ENCODE measurements at regions not wholly inside any gene's neighbourhood (a gene's known extent, or its start where the extent isn't known, plus 50 kb on each side); places are given as distances from the start of the nearest gene placed in this dataset.

DNA sequence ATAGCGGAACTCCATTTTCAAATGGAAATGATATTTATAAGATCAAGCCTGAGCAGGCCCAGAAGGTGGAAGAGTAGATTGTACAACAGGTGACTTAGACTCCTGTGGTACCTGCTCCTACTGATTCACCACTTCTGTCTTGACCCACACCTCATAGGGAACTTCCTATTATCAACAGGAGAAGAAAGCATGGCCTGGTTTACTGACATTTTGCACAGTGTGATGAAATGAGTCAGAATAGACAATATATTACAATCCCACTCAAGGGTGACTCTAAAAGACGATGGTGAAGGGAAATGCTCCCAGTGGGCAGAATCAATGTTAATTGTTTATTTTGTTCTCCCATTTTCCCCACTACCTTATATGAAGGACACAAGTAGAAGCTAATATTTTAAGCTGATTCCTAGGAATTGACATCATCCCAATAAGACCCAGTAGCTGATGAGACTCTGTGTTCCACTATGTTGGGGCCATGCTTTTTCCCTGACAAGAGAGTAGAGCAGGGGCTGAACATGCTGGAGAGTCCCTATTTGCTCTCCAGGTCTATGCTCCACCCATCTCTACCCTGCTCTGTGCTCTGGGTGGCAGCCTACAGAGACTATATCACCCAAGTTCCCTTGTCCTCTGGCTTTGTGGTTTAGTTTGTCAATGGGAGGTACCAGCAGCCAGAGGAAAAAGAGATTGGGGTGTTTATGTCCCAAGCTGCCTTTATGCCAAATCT, 163.4 kb upstream of the FSTL4 start:
- no peak for DNase-seq (ENCODE audit: low read depth in 2 of 2, low spot score in 1 of 2)

DNA sequence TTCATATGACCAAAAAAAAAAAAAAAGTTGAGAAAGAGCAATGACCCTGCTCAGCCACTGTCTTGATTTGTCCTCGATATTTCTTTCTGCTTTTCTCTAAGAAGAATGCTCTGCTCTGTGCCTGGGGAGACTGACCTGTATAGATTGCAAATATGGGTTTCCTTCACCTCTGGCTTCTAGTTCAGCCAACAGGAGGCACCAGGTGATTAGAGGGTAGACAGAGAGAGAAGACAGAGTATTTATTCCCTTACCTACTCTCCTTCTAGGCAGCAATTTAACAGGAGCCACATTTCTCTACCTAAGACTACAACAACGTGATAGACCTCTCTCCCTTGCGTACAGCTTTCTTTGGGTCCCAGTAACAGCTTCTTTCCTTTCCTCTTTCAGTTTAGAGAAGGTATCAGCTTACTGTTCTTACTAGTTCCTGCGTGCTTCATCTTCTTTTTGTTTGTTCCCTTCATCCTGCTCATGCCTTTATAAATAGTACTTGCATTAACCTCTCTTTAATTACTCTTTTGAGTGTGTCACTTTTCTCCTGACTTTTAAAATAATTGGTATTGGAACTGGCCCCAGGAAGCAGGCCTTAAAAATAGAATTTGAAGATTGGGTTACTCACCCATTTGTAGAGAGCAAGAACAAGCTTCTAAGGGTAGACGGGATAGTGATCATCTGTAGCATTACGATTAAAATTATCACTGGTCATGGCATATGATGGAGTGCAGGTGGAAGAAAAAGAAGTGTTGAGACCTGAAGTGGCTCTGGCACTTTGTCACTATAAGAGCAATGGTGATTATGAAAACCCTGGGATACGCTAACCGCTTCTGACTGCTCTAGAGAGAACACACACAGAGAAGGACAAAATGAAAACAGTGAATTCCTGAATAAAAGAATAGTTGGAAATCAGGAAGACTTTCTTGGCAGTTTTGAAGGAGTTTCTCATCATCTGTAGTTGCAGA, 161.2 kb upstream of the FSTL4 start:
- DNase-seq (ENCODE audit: low read depth in 2 of 2, low spot score in 1 of 2) = no peak

DNA sequence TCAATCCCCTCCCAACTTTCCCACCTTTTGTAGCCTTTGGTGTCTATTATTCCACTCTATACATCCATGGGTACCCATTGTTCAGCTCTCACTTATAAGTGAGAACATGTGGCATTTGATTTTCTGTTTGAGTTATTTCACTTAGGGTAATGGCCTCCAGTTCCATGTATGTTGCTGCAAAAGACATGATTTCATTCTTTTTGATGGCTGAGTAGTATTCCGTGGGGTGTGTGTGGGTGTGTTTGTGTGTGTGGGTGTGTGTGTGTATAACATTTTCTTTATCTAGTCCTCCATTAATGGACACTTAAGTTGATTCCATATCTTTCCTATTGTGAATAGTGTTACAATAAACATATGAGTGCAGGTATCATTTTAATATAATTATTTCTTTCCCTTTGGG, 157.5 kb upstream of the FSTL4 start:
- no peak for DNase-seq (ENCODE audit: low read depth in 2 of 2, low spot score in 1 of 2)

DNA sequence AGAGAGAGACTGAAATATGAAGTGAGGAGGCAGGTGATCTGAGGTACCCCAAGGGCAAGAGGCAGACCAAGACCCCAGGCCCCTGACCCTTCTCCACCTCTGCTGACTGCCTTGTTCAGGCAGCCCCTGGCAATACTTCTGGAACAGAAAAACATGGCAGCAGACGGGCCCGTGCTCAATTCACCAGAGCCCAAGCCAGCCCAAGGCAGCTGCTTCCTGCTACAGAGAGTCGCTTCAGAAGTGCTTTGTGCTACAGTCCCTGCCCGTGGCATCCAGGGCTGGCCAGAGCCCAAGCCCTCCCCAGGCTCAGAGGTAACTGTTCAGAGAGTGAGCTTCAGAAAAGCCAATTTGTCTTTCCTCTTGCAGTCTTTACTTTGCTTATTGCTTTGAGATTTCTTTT, 151.4 kb upstream of the FSTL4 start:
- DNase-seq (ENCODE audit: low read depth in 2 of 2, low spot score in 1 of 2) = no peak

DNA sequence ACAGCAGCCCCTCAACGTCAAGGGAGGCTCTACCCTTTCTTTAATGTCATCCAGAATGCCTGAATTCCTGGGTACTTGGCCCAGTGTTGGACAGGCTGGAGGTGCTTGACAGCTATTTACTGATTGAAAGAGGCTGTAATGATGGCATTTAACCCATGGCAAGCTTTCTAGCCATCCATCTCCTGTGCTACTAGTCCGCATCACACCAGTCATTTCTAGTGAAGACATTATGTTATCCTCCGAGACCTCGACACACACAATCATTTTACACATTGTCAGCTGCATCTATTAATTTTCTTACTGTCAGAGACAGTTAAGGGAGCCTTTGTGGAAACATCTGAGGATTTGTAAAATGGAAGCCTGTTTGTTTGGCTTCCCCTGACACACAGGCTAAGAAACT, 149.3 kb upstream of the FSTL4 start:
- DNase-seq (ENCODE audit: low read depth in 2 of 2, low spot score in 1 of 2) = no peak

DNA sequence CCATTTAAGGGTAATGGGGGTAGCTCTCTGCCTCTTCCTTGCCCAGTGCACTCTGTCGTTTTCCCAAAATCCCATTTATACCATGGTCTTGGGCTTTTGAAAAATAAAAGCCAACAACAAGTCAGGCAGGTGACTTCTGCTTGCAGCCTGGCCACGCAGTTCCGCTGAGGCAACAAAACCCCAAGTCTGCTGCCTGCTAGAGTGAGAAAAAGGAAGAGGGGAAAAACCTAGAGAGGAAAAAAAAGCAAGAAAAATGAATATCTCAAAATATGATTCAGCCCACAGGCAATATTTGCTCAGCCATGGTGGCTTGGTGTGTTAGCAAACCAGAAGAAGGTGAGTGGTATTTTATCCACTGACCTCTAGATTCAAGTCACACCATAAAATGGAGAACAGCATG, 148.2 kb upstream of the FSTL4 start:
- DNase-seq (ENCODE audit: low read depth in 2 of 2, low spot score in 1 of 2) = no peak

DNA sequence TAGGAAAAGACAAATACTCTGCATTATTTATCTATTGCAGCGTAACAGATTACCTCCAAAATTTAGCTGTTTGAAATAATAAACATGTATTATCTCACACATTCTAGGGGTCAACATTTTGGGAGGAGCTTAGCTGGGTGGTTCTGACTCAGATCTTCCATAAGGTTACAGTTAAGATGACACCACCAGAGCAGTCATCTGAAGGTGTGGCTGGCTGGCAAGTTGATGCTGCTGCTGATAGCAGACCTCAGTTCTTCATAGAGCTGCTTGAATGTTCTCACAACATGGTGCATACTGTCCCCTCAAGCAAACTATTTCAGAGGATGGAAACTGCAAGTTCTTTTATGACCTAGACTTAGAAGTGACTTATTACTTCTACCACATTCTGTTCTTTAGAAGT, 146.3 kb upstream of the FSTL4 start:
- no peak for DNase-seq (ENCODE audit: low read depth in 2 of 2, low spot score in 1 of 2)

DNA sequence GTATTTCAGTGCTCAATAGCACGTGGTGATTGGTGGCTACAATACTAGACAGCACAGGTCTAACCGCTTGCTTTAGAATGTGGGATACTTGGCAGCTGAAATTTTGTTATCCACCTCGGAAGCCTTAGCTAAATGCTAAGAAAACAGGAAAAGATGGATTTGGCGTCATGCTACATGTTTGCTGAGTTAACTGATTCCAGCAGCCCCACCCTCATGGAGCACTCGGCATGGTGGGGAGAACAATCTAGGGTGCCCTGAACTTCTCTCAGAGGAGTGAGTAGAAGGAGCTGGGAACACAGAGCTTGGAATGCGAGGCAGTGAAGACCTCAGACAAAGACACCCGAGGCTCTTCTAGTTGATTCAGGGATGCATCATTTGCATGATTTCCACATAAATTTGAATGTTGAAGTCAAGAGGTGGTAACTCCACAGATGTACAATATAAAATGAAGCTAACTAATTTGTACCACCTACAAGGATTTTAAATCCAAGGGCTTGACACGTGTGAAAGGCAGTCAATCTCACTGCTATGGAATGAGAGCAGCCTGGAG, 145.1 kb upstream of the FSTL4 start:
- no peak for DNase-seq (ENCODE audit: low read depth in 2 of 2, low spot score in 1 of 2)

DNA sequence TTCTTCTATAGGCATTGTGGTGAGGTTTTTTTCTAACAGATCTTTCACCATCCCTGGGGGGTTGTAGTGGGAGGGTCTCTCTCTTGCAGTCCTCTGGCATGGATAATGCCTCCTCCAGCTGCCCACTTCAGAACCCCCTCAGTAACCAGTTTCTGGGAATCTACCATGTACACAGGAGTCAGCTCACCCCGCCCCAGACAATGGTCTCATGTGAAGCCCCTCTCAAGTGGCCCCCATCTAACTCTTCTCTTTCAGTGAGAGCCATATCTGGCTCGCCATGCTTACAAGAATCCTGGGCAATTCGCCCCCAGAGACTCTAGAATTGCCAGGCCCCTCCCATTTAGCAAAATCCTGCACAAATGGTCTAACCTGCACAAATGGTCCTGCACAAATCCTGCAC, 144.4 kb upstream of the FSTL4 start:
- DNase-seq (ENCODE audit: low read depth in 2 of 2, low spot score in 1 of 2) = no peak

DNA sequence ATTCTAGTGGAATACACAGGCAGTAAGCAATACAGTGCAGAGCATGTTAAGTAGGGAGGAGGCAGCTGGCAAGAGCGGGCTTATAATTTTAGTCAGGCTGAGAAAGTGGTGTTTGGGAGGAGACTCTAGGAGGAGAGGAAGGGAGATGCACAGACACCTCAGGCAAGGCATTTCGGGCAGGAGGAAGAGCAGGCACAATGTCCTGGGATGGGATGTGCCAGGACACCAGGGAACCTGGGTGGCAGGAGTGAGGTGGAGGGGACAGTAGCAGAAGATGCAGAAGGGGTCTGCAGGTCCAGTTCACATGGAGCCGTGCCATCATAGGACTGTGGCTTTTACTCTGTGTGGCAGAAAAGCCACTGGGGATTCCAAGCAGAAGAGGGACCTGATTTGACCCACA, 143.7 kb upstream of the FSTL4 start:
- DNase-seq (ENCODE audit: low read depth in 2 of 2, low spot score in 1 of 2) = no peak

DNA sequence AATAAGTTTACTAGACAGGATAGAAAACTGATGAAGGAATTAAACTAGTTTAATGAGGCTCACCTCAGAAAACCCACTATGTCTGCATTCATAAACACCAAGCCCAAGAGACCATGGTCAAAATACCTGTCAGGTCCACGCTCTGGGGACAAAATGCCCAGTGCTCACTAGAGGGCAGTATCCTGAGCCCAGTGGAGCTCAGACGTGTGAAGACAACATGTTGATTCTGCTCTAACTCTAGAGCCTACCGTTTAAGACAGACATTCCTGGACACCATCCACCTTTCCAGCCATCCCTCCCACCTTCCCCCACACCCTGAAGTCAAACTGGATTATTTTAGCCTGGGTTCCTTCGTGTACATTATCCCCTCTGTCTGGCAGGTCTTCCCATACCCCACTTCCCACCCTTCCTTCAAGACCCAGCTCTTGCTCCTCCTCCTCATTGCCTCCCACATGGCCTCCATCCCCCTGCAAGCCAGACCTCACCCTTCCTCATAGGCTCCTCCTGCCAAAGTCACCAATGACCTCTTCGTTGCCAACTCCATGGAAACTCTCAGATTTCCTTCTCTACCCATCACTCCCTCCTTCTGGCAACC, 142.3 kb upstream of the FSTL4 start:
- DNase-seq (ENCODE audit: low read depth in 2 of 2, low spot score in 1 of 2) = no peak

DNA sequence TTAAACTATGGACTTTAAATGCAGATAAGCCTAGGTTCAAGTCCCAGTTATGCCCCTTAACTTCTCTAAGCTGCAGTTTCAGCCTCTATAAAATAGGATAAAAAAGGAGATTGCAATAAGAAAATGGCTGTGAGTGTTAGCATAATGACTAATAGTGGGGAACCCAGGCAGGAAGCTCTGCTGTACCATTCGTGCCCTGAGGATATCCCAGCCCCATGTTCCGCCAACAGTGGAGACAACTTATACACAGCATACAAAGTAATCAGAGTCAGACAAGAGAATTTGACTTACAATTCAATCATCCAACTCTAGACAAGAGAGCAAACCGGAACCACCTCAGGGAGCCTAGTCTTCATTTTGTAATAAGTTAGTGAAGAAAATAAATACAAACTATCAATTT, 141.5 kb upstream of the FSTL4 start:
- DNase-seq (ENCODE audit: low read depth in 2 of 2, low spot score in 1 of 2) = no peak

DNA sequence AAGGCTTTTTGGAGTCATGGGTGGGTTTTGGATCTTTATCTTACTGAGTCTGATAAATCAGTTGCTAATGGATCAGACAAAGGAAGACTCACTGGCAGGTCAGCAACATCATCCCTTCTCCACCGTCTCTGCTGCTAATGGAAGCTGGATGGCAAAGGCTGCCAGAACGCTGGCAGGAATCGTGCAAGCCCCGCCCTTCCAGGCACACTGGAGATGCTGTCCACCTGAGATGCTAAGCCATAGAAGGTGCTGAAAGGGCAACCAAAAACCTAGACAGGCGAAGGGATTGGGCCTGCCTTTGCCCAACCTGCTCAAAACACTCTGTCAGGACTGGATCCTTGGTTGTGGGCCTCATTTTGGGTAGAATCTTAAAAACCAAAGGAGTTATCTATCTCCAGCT, 139.5 kb upstream of the FSTL4 start:
- no peak for DNase-seq (ENCODE audit: low read depth in 2 of 2, low spot score in 1 of 2)

DNA sequence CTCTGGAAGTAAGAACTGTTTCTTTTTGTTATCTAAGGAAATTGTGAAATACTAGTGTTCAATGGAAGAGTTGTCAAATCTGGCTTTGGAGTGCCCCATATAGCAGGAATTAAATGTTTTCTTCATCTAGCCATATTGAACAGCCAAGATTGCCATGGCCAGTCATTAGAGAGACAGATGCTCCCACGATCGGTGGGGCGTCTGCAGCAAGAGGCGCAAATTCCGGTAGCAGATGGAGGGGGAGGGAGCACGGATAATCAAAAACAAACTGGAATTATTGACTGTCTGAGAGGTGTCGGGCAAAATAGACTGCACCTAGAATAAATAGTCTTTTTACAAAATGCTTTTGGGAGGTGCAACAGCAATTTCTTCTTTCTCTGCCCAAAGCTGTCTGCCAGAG, 139.1 kb upstream of the FSTL4 start:
- DNase-seq (ENCODE audit: low read depth in 2 of 2, low spot score in 1 of 2) = no peak

DNA sequence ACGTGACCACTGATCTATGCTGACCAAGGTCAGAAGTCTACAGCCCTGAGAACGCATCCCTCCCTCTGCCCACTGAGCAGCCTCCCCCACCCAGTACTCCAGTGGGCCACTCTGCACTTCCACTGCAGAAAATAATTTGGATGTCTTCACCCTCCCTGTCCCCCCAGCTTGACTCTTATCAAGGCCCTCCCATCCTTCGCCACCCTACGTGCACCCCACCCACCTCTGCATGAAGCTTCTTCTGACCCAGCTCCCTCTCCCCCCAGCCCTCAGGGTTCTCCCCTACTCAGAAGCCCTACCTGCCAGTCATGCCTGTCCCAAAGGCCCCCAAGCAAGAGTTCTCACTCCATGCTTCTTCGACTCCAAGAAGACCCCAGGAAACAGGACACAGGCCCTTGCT, 138.5 kb upstream of the FSTL4 start:
- no peak for DNase-seq (ENCODE audit: low read depth in 2 of 2, low spot score in 1 of 2)

DNA sequence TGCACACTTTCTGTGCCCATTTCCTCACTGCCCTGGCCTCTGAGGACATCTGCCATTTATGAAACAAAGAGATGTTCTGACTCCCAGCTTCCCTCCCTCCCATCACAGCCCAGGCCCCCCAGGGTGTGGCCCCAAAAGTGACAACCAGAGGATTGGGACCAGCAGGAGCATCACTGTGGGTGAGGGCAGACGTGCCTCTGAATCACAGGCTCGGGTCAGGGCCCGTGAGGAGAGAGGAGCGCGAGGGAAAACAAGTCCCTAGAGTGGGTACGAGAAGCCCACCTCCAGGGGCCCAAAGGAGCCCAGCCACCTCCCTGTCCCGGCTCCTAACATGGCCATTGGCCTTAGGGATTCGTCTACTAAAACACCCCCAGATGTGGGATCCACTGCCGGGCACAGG, 138.0 kb upstream of the FSTL4 start:
- no peak for DNase-seq (ENCODE audit: low read depth in 2 of 2, low spot score in 1 of 2)

DNA sequence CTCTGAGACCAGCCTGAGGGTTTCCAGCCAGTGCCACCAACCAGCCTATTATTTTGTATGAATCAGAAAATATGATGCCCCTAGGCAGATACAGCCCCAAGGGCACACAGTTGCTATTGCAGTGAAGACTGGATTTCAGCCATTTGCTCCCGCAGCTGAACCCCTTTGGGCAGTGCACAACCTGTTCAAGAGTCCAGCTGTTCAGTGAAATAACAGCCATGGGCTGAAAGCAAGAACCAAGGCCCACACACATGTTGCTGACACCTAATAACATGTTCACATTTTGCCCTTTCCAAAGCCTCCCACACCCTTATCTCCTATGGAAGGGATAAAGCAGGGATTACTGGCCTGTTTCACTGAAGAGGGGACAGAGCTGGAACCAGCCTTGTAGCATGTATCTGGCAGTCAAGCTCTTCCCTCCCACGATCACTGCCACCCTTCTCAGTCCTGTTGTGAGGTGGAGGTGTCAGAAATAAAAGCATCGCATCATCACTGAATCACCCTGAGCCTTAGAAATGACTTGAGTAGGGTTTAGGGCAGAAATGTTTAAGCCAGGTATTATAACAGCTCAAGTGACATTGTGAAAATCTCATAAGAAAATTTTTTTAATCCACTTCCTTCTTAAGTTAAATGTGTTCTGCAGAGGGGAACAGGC, 137.1 kb upstream of the FSTL4 start:
- no peak for DNase-seq (ENCODE audit: low read depth in 2 of 2, low spot score in 1 of 2)

DNA sequence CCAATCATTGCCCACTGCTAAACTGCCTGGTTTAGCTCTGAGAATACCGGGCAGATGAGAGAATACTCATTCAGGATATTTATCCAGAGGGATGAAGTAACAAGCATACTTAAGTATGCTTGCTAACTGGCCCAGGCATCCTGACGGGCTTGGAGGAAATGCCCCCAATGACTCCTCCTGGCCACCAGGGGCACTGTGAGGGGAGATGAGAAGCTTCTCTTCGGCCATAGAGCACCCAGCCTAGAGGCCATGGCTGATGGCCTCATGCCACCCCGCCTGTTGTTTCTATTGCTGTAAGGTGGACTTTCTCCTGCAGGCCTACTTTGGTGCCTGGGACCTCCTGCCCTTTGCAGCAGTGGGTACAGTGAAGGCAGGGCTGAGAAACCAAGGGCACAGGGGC, 134.5 kb upstream of the FSTL4 start:
- DNase-seq (ENCODE audit: low read depth in 2 of 2, low spot score in 1 of 2) = no peak

DNA sequence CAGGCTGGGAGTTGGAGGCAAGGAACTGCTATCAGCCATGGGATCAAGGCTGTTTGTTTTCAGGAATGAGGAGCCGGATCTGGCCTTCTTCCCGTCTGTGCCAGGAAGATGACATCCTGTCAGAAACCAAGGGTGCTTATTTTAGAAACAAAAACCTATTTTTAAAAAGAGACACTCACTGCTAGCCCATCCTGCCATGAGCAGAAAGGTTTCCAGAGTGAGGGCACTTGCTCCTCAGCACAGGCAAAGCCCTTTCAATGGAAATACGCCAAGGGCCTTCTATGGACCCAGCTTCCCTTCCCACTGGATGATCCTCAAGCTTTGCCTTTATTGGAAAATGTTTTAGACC, 132.6 kb upstream of the FSTL4 start:
- DNase-seq (ENCODE audit: low read depth in 2 of 2, low spot score in 1 of 2) = no peak

DNA sequence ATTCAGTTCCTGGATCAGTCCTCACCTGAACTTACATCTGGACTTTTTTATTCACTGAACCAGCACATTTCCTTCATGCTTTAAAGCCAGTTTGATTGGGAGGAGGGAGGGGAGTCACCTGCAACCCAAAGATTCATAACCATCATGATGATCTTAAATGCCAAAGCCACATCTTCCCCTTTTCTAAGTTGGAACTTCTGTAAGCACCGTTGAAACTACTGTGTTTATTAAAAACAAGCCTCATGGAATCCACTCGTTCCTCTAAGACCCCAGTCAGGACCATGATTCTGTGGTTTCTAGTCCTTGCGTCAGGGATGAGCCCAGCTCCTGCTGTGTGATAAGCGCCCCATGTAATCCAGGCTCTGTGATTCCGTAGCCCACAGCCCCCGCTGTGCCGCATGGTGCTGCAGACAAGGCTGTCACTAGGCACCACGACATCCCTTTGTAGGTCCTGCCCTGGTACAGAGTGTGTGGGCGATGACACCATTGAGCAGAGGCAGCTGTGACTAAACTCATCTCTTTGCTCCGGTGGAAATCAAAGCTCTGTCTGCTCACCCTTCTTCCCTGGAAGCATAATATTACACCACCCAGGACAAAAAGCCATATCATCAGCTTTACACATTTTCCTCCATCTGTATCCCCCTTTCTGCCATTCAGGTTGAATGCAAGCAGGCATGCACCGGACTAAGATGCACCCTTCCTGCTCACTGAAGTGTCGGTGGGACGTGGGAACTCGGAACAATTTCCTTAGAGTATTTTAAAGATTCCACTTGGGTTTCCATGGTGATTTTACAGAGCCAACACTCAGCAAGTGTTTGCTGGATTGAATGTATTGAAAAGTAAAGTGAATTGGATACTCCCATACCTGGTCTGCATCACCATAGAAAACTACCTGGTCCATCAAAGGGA, 132.0 kb upstream of the FSTL4 start:
- DNase-seq (ENCODE audit: low read depth in 2 of 2, low spot score in 1 of 2) = no peak
